ENCODE measurements at regions not wholly inside any gene's neighbourhood (a gene's known extent, or its start where the extent isn't known, plus 50 kb on each side); places are given as distances from the start of the nearest gene placed in this dataset.

GRCh38 chr14:101225157-101226152 is 321.9 kb upstream of the RTL1 start:
- ATAC-seq (no peak), DNase-seq (ENCODE audit: low spot score in 2 of 2) (no peak)
- Mint-ChIP-seq H3K9me3 (no peaks in the 10 kb centered on the region), H3K27ac (no peak overlapping the region), H3K36me3 (no peaks in the 10 kb centered on the region)

- Mint-ChIP-seq H3K27ac (no peak overlapping the region), H3K9me3 (no peaks in the 10 kb centered on the region), H3K36me3 (no peaks in the 10 kb centered on the region)
- no peak for ATAC-seq
- no peak for DNase-seq (ENCODE audit: low spot score in 2 of 2)
Measured at GRCh38 chr14:101226265-101226602, 322.7 kb upstream of the RTL1 start.

GRCh38 chr14:101226603-101227425 is 323.3 kb upstream of the RTL1 start:
- H3K36me3 Mint-ChIP-seq: no peaks in the 10 kb centered on the region
- ATAC-seq: no peak
- peak overlapping the region in 1 of 2 donors; percentile 37 for H3K27ac Mint-ChIP-seq
- H3K9me3 Mint-ChIP-seq: no peaks in the 10 kb centered on the region
- no peak for DNase-seq (ENCODE audit: low spot score in 2 of 2)

- DNase-seq (ENCODE audit: low spot score in 2 of 2): no peak
- H3K27ac Mint-ChIP-seq: peak overlapping the region in 1 of 2 donors; percentile 37
- no peak for ATAC-seq
- H3K36me3 Mint-ChIP-seq: no peaks in the 10 kb centered on the region
- H3K9me3 Mint-ChIP-seq: no peaks in the 10 kb centered on the region
Measured at GRCh38 chr14:101227611-101228594, 324.4 kb upstream of the RTL1 start.

- Mint-ChIP-seq H3K36me3 (no peaks in the 10 kb centered on the region), H3K9me3 (no peaks in the 10 kb centered on the region), H3K27ac (peak overlapping the region; percentile 16 to 74)
- DNase-seq (ENCODE audit: low spot score in 2 of 2) (no peak), ATAC-seq (no peak)
Measured at GRCh38 chr14:101228949-101229541, 325.5 kb upstream of the RTL1 start.

- DNase-seq (ENCODE audit: low spot score in 2 of 2) (no peak), ATAC-seq (no peak)
- H3K27ac Mint-ChIP-seq: no peak overlapping the region
Measured at GRCh38 chr14:101229666-101230065, 326.1 kb upstream of the RTL1 start.

GRCh38 chr14:101230161-101230850 is 326.8 kb upstream of the RTL1 start:
- DNase-seq (ENCODE audit: low spot score in 2 of 2) (no peak), ATAC-seq (no peak)
- Mint-ChIP-seq H3K36me3 (no peaks in the 10 kb centered on the region), H3K27ac (no peak overlapping the region), H3K9me3 (no peaks in the 10 kb centered on the region)

More at GRCh38 chr14:101229666-101230065, 326.1 kb upstream of the RTL1 start:
- Mint-ChIP-seq H3K36me3 (no peaks in the 10 kb centered on the region), H3K9me3 (no peaks in the 10 kb centered on the region)

GRCh38 chr14:101230851-101231550 is 327.5 kb upstream of the RTL1 start:
- H3K27ac Mint-ChIP-seq: no peak overlapping the region

GRCh38 chr14:101231828-101232227 is 328.3 kb upstream of the RTL1 start:
- Mint-ChIP-seq H3K36me3 (no peaks in the 10 kb centered on the region), H3K27ac (no peak overlapping the region), H3K9me3 (no peaks in the 10 kb centered on the region)
- no peak for ATAC-seq
- DNase-seq (ENCODE audit: low spot score in 2 of 2): no peak

More at GRCh38 chr14:101230851-101231550, 327.5 kb upstream of the RTL1 start:
- ATAC-seq (no peak), DNase-seq (ENCODE audit: low spot score in 2 of 2) (no peak)
- Mint-ChIP-seq H3K9me3 (no peaks in the 10 kb centered on the region), H3K36me3 (no peaks in the 10 kb centered on the region)

GRCh38 chr14:101232340-101233020 is 328.8 kb upstream of the DIO3 start:
- ATAC-seq (no peak), DNase-seq (ENCODE audit: low spot score in 2 of 2) (no peak)
- H3K27ac Mint-ChIP-seq: no peak overlapping the region
- H3K36me3 Mint-ChIP-seq: no peaks in the 10 kb centered on the region
- H3K9me3 Mint-ChIP-seq: no peaks in the 10 kb centered on the region

- no peaks in the 10 kb centered on the region for H3K36me3 Mint-ChIP-seq
- no peaks in the 10 kb centered on the region for H3K9me3 Mint-ChIP-seq
- H3K27ac Mint-ChIP-seq: no peak overlapping the region
Measured at GRCh38 chr14:101233021-101233366, 328.3 kb upstream of the DIO3 start.

GRCh38 chr14:101233391-101233790 is 327.9 kb upstream of the DIO3 start:
- no peak overlapping the region for H3K27ac Mint-ChIP-seq
- DNase-seq (ENCODE audit: low spot score in 2 of 2): no peak
- ATAC-seq: no peak
- H3K9me3 Mint-ChIP-seq: no peaks in the 10 kb centered on the region
- no peaks in the 10 kb centered on the region for H3K36me3 Mint-ChIP-seq

More at GRCh38 chr14:101233021-101233366, 328.3 kb upstream of the DIO3 start:
- DNase-seq (ENCODE audit: low spot score in 2 of 2): no peak
- ATAC-seq: no peak

- ATAC-seq (no peak), DNase-seq (ENCODE audit: low spot score in 2 of 2) (no peak)
- H3K36me3 Mint-ChIP-seq: no peaks in the 10 kb centered on the region
- H3K9me3 Mint-ChIP-seq: no peaks in the 10 kb centered on the region
- H3K27ac Mint-ChIP-seq: no peak overlapping the region
Measured at GRCh38 chr14:101233808-101234207, 327.5 kb upstream of the DIO3 start.

GRCh38 chr14:101234244-101234937 is 326.9 kb upstream of the DIO3 start:
- Mint-ChIP-seq H3K36me3 (no peaks in the 10 kb centered on the region), H3K9me3 (no peaks in the 10 kb centered on the region), H3K27ac (no peak overlapping the region)
- DNase-seq (ENCODE audit: low spot score in 2 of 2) (peak in 1 of 2 donors; percentile 38), ATAC-seq (no peak)

Measured in activated naive CD4-positive, alpha-beta T cell treated with anti-CD3 and anti-CD28 coated beads, Interleukin-2, amount 50 U/mL, for 72 hours (primary cell).